ENCODE measurements at regions not wholly inside any gene's neighbourhood (a gene's known extent, or its start where the extent isn't known, plus 50 kb on each side); places are given as distances from the start of the nearest gene placed in this dataset.

DNA sequence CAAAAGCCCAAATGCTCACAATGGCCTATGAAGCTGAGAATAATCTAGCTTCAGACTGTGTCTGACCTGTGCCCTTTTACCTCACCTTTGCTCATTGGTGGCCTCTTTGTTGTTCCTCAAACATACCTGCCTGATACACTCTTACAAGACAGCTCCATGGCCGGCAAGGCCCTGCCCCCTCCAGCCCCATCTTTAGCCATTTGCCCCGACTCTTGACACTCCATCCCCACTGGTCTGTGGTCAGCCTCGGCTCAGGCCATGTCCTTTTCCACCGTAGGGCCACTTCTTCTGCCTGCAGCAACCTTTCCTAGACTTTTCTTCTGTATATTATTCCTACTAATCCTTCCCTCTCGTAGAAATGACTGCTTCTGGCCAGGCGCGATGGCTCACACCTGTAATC lies 265.2 kb downstream of the RPS24 start:
- TF ChIP-seq, protein P1, sequence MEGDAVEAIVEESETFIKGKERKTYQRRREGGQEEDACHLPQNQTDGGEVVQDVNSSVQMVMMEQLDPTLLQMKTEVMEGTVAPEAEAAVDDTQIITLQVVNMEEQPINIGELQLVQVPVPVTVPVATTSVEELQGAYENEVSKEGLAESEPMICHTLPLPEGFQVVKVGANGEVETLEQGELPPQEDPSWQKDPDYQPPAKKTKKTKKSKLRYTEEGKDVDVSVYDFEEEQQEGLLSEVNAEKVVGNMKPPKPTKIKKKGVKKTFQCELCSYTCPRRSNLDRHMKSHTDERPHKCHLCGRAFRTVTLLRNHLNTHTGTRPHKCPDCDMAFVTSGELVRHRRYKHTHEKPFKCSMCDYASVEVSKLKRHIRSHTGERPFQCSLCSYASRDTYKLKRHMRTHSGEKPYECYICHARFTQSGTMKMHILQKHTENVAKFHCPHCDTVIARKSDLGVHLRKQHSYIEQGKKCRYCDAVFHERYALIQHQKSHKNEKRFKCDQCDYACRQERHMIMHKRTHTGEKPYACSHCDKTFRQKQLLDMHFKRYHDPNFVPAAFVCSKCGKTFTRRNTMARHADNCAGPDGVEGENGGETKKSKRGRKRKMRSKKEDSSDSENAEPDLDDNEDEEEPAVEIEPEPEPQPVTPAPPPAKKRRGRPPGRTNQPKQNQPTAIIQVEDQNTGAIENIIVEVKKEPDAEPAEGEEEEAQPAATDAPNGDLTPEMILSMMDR (IDR thresholded peaks at IDR 0.05) = no peak
- TF ChIP-seq ZFX (IDR thresholded peaks at IDR 0.05; ENCODE audit: borderline replicate concordance) = no peak

Measured in 22Rv1 (cell line).